ENCODE measurements at regions not wholly inside any gene's neighbourhood (a gene's known extent, or its start where the extent isn't known, plus 50 kb on each side); places are given as distances from the start of the nearest gene placed in this dataset.

GRCh38 chr12:115337693-115338543 lies 653.9 kb upstream of the TBX3 start:
- H3K36me3 ChIP-seq = no peaks in the 10 kb centered on the region
- DNase-seq (ENCODE audit: low read depth in 1 of 2, low spot score in 1 of 2) = peak in 1 of 2 donors; percentile 83
- H3K27me3 ChIP-seq = no peaks in the 10 kb centered on the region
- H3K9me3 ChIP-seq (ENCODE audit: low read depth) = no peaks in the 10 kb centered on the region
- TF ChIP-seq CTCF (IDR thresholded peaks at IDR 0.05; ENCODE audit: low read depth, low read length) = no peak
- H3K4me1 ChIP-seq (ENCODE audit: low read depth) = no peaks in the 10 kb centered on the region
- no peak overlapping the region for H3K4me3 ChIP-seq
- H3K27ac ChIP-seq = no peak overlapping the region

GRCh38 chr12:115336506-115336905 lies 652.5 kb upstream of the TBX3 start:
- no peak for TF ChIP-seq CTCF (IDR thresholded peaks at IDR 0.05; ENCODE audit: low read depth, low read length)
- no peak overlapping the region for H3K27ac ChIP-seq
- no peak for DNase-seq (ENCODE audit: low read depth in 1 of 2, low spot score in 1 of 2)
- H3K27me3 ChIP-seq = no peaks in the 10 kb centered on the region
- H3K36me3 ChIP-seq = no peaks in the 10 kb centered on the region
- no peak overlapping the region for H3K4me3 ChIP-seq
- H3K4me1 ChIP-seq (ENCODE audit: low read depth) = no peaks in the 10 kb centered on the region
- no peaks in the 10 kb centered on the region for H3K9me3 ChIP-seq (ENCODE audit: low read depth)

GRCh38 chr12:115335594-115335993 lies 651.6 kb upstream of the TBX3 start:
- Histone ChIP-seq H3K4me1 (ENCODE audit: low read depth) (no peaks in the 10 kb centered on the region), H3K9me3 (ENCODE audit: low read depth) (no peaks in the 10 kb centered on the region), H3K27ac (no peak overlapping the region), H3K4me3 (no peak overlapping the region), H3K27me3 (no peaks in the 10 kb centered on the region), H3K36me3 (no peaks in the 10 kb centered on the region)
- no peak for TF ChIP-seq CTCF (IDR thresholded peaks at IDR 0.05; ENCODE audit: low read depth, low read length)
- DNase-seq (ENCODE audit: low read depth in 1 of 2, low spot score in 1 of 2) = no peak

- no peaks in the 10 kb centered on the region for H3K36me3 ChIP-seq
- no peak for TF ChIP-seq CTCF (IDR thresholded peaks at IDR 0.05; ENCODE audit: low read depth, low read length)
- no peak overlapping the region for H3K4me3 ChIP-seq
- H3K27me3 ChIP-seq = no peaks in the 10 kb centered on the region
- H3K4me1 ChIP-seq (ENCODE audit: low read depth) = no peaks in the 10 kb centered on the region
- DNase-seq (ENCODE audit: low read depth in 1 of 2, low spot score in 1 of 2) = no peak
- H3K9me3 ChIP-seq (ENCODE audit: low read depth) = no peaks in the 10 kb centered on the region
- no peak overlapping the region for H3K27ac ChIP-seq
Observed at GRCh38 chr12:115335048-115335447, 651.1 kb upstream of the TBX3 start.

GRCh38 chr12:115332945-115333344 lies 649.0 kb upstream of the TBX3 start:
- no peak for DNase-seq (ENCODE audit: low read depth in 1 of 2, low spot score in 1 of 2)
- H3K4me1 ChIP-seq (ENCODE audit: low read depth) = no peaks in the 10 kb centered on the region
- H3K9me3 ChIP-seq (ENCODE audit: low read depth) = no peaks in the 10 kb centered on the region
- H3K4me3 ChIP-seq = no peak overlapping the region
- no peak overlapping the region for H3K27ac ChIP-seq
- TF ChIP-seq CTCF (IDR thresholded peaks at IDR 0.05; ENCODE audit: low read depth, low read length) = no peak
- H3K36me3 ChIP-seq = no peaks in the 10 kb centered on the region
- no peaks in the 10 kb centered on the region for H3K27me3 ChIP-seq
